AG10803 (cell line): ENCODE measurements at regions not wholly inside any gene's neighbourhood (a gene's known extent, or its start where the extent isn't known, plus 50 kb on each side); places are given as distances from the start of the nearest gene placed in this dataset.

Experiments
- DNase-seq: peaks from one replicate; pipeline ENCODE4 v3.0.0; 2010; ENCODE audit warnings: low read depth
- H3K4me3 ChIP-seq: 2 replicates; pipeline ENCODE4 v1.5.1; 2011; ENCODE audit warnings: mild to moderate bottlenecking, low read length, control low read depth
- CTCF ChIP-seq: conservative IDR thresholded peaks from 2 replicates; pipeline ENCODE4 v1.5.1; 2011; ENCODE audit warnings: mild to moderate bottlenecking, low read length, control low read depth, inconsistent platforms

- TF ChIP-seq CTCF, result no peak
- H3K4me3 ChIP-seq, result no peak overlapping the region
- peak; percentile 5 for DNase-seq
Measured at GRCh38 chr5:67353500-67354450, 157.2 kb upstream of the CD180 start.

GRCh38 chr5:67350618-67351201 lies 154.1 kb upstream of the CD180 start:
- DNase-seq, result peak; percentile 50
- no peak for TF ChIP-seq CTCF
- H3K4me3 ChIP-seq, result peak overlapping the region; percentile 21

GRCh38 chr5:67350185-67350584 lies 153.6 kb upstream of the CD180 start:
- peak; percentile 45 for DNase-seq
- peak overlapping the region; percentile 21 for H3K4me3 ChIP-seq
- peak; percentile 18; the same call in 1 of the 2 replicates for TF ChIP-seq CTCF

- TF ChIP-seq CTCF, result no peak
- no peak overlapping the region for H3K4me3 ChIP-seq
- DNase-seq, result no peak
Measured at GRCh38 chr5:67347821-67348220, 151.2 kb upstream of the CD180 start.

GRCh38 chr5:67346611-67347010 lies 150.0 kb upstream of the CD180 start:
- no peak overlapping the region for H3K4me3 ChIP-seq
- no peak for DNase-seq
- TF ChIP-seq CTCF, result no peak

GRCh38 chr5:67344870-67345269 lies 148.3 kb upstream of the CD180 start:
- TF ChIP-seq CTCF, result no peak
- no peak overlapping the region for H3K4me3 ChIP-seq
- no peak for DNase-seq

GRCh38 chr5:67343835-67344234 lies 147.2 kb upstream of the CD180 start:
- no peak for TF ChIP-seq CTCF
- DNase-seq, result no peak
- H3K4me3 ChIP-seq, result no peak overlapping the region
